ENCODE measurements at regions not wholly inside any gene's neighbourhood (a gene's known extent, or its start where the extent isn't known, plus 50 kb on each side); places are given as distances from the start of the nearest gene placed in this dataset.

GRCh38 chr9:129439242-129439641 is 181.7 kb downstream of the C9orf50 start:
- POLR2A ChIA-PET = no interaction called here
- no peaks in the 10 kb centered on the region for H3K9me3 Mint-ChIP-seq
- H3K4me1 Mint-ChIP-seq (ENCODE audit: low read depth) = peaks cover 16% of the 10 kb centered on the region
- intact Hi-C loops (cut with micrococcal nuclease) = no loop called here
- CTCF ChIA-PET = no interaction called here
- H3K27ac Mint-ChIP-seq = no peak overlapping the region
- peaks cover 45% of the 10 kb centered on the region for H3K27me3 Mint-ChIP-seq
- no peak overlapping the region for H3K4me3 Mint-ChIP-seq
- no peak for DNase-seq
- H3K36me3 Mint-ChIP-seq = no peaks in the 10 kb centered on the region

- intact Hi-C loops (cut with micrococcal nuclease) = no loop called here
- peaks cover 16% of the 10 kb centered on the region for H3K4me1 Mint-ChIP-seq (ENCODE audit: low read depth)
- DNase-seq = peak; percentile 13
- no peaks in the 10 kb centered on the region for H3K9me3 Mint-ChIP-seq
- CTCF ChIA-PET = no interaction called here
- peaks cover 45% of the 10 kb centered on the region for H3K27me3 Mint-ChIP-seq
- no peaks in the 10 kb centered on the region for H3K36me3 Mint-ChIP-seq
- POLR2A ChIA-PET = interaction anchor here (1.1 kb wide), 1 partner anchor 52 kb away, joined by 3 read pairs; no protein-coding TSS in a partner anchor
- H3K27ac Mint-ChIP-seq = no peak overlapping the region
- H3K4me3 Mint-ChIP-seq = peak overlapping the region; percentile 32
These were observed 183.1 kb downstream of the C9orf50 start for GRCh38 chr9:129437626-129438323.

GRCh38 chr9:129436751-129437625 is 183.9 kb downstream of the C9orf50 start:
- H3K27me3 Mint-ChIP-seq = peaks cover 49% of the 10 kb centered on the region
- H3K4me3 Mint-ChIP-seq = peak overlapping the region; percentile 70
- ChIA-PET POLR2A (interaction anchor here (1.1 kb wide), 1 partner anchor 53 kb away, joined by 3 read pairs; no protein-coding TSS in a partner anchor), CTCF (interaction anchor here (0.6 to 0.9 kb wide), 2 partner anchors 263 to 298 kb away, joined by 3 read pairs; no protein-coding TSS in a partner anchor)
- H3K4me1 Mint-ChIP-seq (ENCODE audit: low read depth) = peaks cover 16% of the 10 kb centered on the region
- DNase-seq = peak; percentile 40
- no peaks in the 10 kb centered on the region for H3K36me3 Mint-ChIP-seq
- H3K27ac Mint-ChIP-seq = no peak overlapping the region
- intact Hi-C loops (cut with micrococcal nuclease) = no loop called here
- H3K9me3 Mint-ChIP-seq = no peaks in the 10 kb centered on the region

GRCh38 chr9:129435988-129436717 is 184.7 kb downstream of the C9orf50 start:
- ChIA-PET POLR2A (no interaction called here), CTCF (interaction anchor here (0.9 kb wide), 1 partner anchor 262 kb away, joined by 3 read pairs; no protein-coding TSS in a partner anchor)
- Mint-ChIP-seq H3K36me3 (no peaks in the 10 kb centered on the region), H3K4me3 (no peak overlapping the region), H3K4me1 (ENCODE audit: low read depth) (peaks cover 16% of the 10 kb centered on the region), H3K9me3 (no peaks in the 10 kb centered on the region), H3K27me3 (peaks cover 46% of the 10 kb centered on the region), H3K27ac (no peak overlapping the region)
- intact Hi-C loops (cut with micrococcal nuclease) = no loop called here
- DNase-seq = no peak

GRCh38 chr9:129435291-129435690 is 185.6 kb downstream of the C9orf50 start:
- intact Hi-C loops (cut with micrococcal nuclease) = no loop called here
- DNase-seq = no peak
- POLR2A ChIA-PET = no interaction called here
- Mint-ChIP-seq H3K4me1 (ENCODE audit: low read depth) (peaks cover 16% of the 10 kb centered on the region), H3K36me3 (no peaks in the 10 kb centered on the region), H3K27ac (no peak overlapping the region), H3K27me3 (peaks cover 38% of the 10 kb centered on the region), H3K4me3 (no peak overlapping the region), H3K9me3 (no peaks in the 10 kb centered on the region)
- CTCF ChIA-PET = interaction anchor here (0.6 kb wide), 1 partner anchor 451 kb away, joined by 3 read pairs; no protein-coding TSS in a partner anchor

GRCh38 chr9:129434187-129434586 is 186.7 kb downstream of the C9orf50 start:
- peaks cover 16% of the 10 kb centered on the region for H3K4me1 Mint-ChIP-seq (ENCODE audit: low read depth)
- intact Hi-C loops (cut with micrococcal nuclease) = no loop called here
- no peaks in the 10 kb centered on the region for H3K36me3 Mint-ChIP-seq
- H3K9me3 Mint-ChIP-seq = no peaks in the 10 kb centered on the region
- DNase-seq = no peak
- CTCF ChIA-PET = no interaction called here
- POLR2A ChIA-PET = no interaction called here
- H3K4me3 Mint-ChIP-seq = no peak overlapping the region
- H3K27me3 Mint-ChIP-seq = peaks cover 33% of the 10 kb centered on the region
- no peak overlapping the region for H3K27ac Mint-ChIP-seq

GRCh38 chr9:129432297-129433154 is 188.4 kb downstream of the C9orf50 start:
- no peak overlapping the region for H3K27ac Mint-ChIP-seq
- POLR2A ChIA-PET = no interaction called here

GRCh38 chr9:129430940-129431643 is 189.8 kb downstream of the C9orf50 start:
- no peaks in the 10 kb centered on the region for H3K9me3 Mint-ChIP-seq
- H3K4me3 Mint-ChIP-seq = no peak overlapping the region
- DNase-seq = no peak
- CTCF ChIA-PET = interaction anchor here (1.0 kb wide), 1 partner anchor 292 kb away, joined by 3 read pairs; no protein-coding TSS in a partner anchor
- POLR2A ChIA-PET = no interaction called here
- intact Hi-C loops (cut with micrococcal nuclease) = no loop called here
- peaks cover 8% of the 10 kb centered on the region for H3K27me3 Mint-ChIP-seq
- no peak overlapping the region for H3K27ac Mint-ChIP-seq
- no peaks in the 10 kb centered on the region for H3K4me1 Mint-ChIP-seq (ENCODE audit: low read depth)
- H3K36me3 Mint-ChIP-seq = no peaks in the 10 kb centered on the region

More at GRCh38 chr9:129432297-129433154, 188.4 kb downstream of the C9orf50 start:
- Mint-ChIP-seq H3K4me1 (ENCODE audit: low read depth) (peaks cover 5% of the 10 kb centered on the region), H3K27me3 (peaks cover 16% of the 10 kb centered on the region), H3K9me3 (no peaks in the 10 kb centered on the region), H3K4me3 (no peak overlapping the region), H3K36me3 (no peaks in the 10 kb centered on the region)
- CTCF ChIA-PET = interaction anchor here (1.0 kb wide), 1 partner anchor 294 kb away, joined by 3 read pairs; no protein-coding TSS in a partner anchor
- intact Hi-C loops (cut with micrococcal nuclease) = no loop called here
- no peak for DNase-seq

GRCh38 chr9:129428864-129429577 is 191.9 kb downstream of the C9orf50 start:
- Mint-ChIP-seq H3K9me3 (no peaks in the 10 kb centered on the region), H3K4me3 (no peak overlapping the region), H3K27me3 (peaks cover 4% of the 10 kb centered on the region), H3K4me1 (ENCODE audit: low read depth) (no peaks in the 10 kb centered on the region), H3K27ac (no peak overlapping the region), H3K36me3 (no peaks in the 10 kb centered on the region)
- DNase-seq = no peak
- ChIA-PET CTCF (no interaction called here), POLR2A (no interaction called here)
- intact Hi-C loops (cut with micrococcal nuclease) = no loop called here

- ChIA-PET CTCF (no interaction called here), POLR2A (no interaction called here)
These were observed 193.8 kb downstream of the C9orf50 start for GRCh38 chr9:129427149-129427548.

More at GRCh38 chr9:129427149-129427548, 193.8 kb downstream of the C9orf50 start:
- H3K9me3 Mint-ChIP-seq = no peaks in the 10 kb centered on the region
- H3K4me3 Mint-ChIP-seq = no peak overlapping the region
- DNase-seq = no peak
- H3K27ac Mint-ChIP-seq = no peak overlapping the region
- no peaks in the 10 kb centered on the region for H3K27me3 Mint-ChIP-seq
- H3K36me3 Mint-ChIP-seq = no peaks in the 10 kb centered on the region
- intact Hi-C loops (cut with micrococcal nuclease) = loop anchor here (1.0 kb wide), 1 partner anchor 41 kb away; no protein-coding TSS in a partner anchor
- H3K4me1 Mint-ChIP-seq (ENCODE audit: low read depth) = peaks cover 10% of the 10 kb centered on the region
